Upper lobe of left lung (tissue), 6 donors: ENCODE measurements at regions not wholly inside any gene's neighbourhood (a gene's known extent, or its start where the extent isn't known, plus 50 kb on each side); places are given as distances from the start of the nearest gene placed in this dataset.

ENCODE experiments used
- ATAC-seq, 2 donors: fragments of 200-7000 bp; cut with Tn5 transposase; one replicate each; pipeline ENCODE4 v1.9.1; 2022; ENCODE audit warnings: mild to moderate bottlenecking in 2 of 2, moderate library complexity in 2 of 2; ENCODE audit not compliant: low FRiP score in 2 of 2
- DNase-seq, 2 donors: peaks; one replicate each; pipeline ENCODE4 v3.0.0-alpha.2; 2019 to 2020
- H3K27ac ChIP-seq, 4 donors: fragments of 200-600 bp; sonication (generic); one replicate each; pipeline ENCODE4 v1.5.1; 2016 to 2019
- H3K27me3 ChIP-seq, 4 donors: fragments of 200-600 bp; sonication (generic); one replicate each; pipeline ENCODE4 v1.5.1; 2017 to 2019
- H3K36me3 ChIP-seq, 4 donors: fragments of 200-600 bp; sonication (generic); one replicate each; pipeline ENCODE4 v1.5.1; 2016 to 2019
- H3K4me1 ChIP-seq, 4 donors: fragments of 200-600 bp; sonication (generic); one replicate each; pipeline ENCODE4 v1.5.1; 2018 to 2019
- H3K4me3 ChIP-seq, 4 donors: fragments of 200-600 bp; sonication (generic); one replicate each; pipeline ENCODE4 v1.5.1; 2017 to 2019; ENCODE audit warnings: mild to moderate bottlenecking in 2 of 4, moderate library complexity in 1 of 4
- H3K9me3 ChIP-seq, 4 donors: fragments of 200-600 bp; sonication (generic); one replicate each; pipeline ENCODE4 v1.5.1; 2018 to 2019
- EP300 ChIP-seq, 4 donors: sonication (generic); formaldehyde crosslinking; IDR thresholded peaks; one replicate each; pipeline ENCODE4 v1.5.1; 2017; ENCODE audit warnings: antibody characterized with exemption in 4 of 4, control low read depth in 2 of 4
- POLR2A ChIP-seq, 4 donors: fragments of 450-650 bp; IDR thresholded peaks; one replicate each; pipeline ENCODE4 v1.5.1; 2016 to 2017; ENCODE audit warnings: antibody characterized with exemption in 4 of 4, mild to moderate bottlenecking in 2 of 4
- POLR2AphosphoS5 ChIP-seq, 2 donors: sonication (generic); formaldehyde crosslinking; IDR thresholded peaks; one replicate each; pipeline ENCODE4 v1.5.1; 2017; ENCODE audit warnings: antibody characterized with exemption in 2 of 2
- WGBS, 2 donors: methylation state at CpG; one replicate each; pipeline ENCODE4 v1.1.5; 2017 to 2018; 5-methylcytosine and 5-hydroxymethylcytosine counted together
- TF ChIP-seq, protein P1 (sequence below), 6 experiments: fragments of 450-650 bp in 4 of 6; fragments of 200-600 bp in 2 of 6; sonication (generic) in 2 of 6; IDR thresholded peaks; one replicate each; pipeline ENCODE4 v1.5.1; 2016 to 2019; ENCODE audit warnings: antibody characterized with exemption in 6 of 6
- donor health status: DM: no; HTN: no; CAD: no; lungs with moderate emphysema.
- donor health status: DM: no; HTN: yes; CAD: no; lungs with severe emphysema.

DNA sequence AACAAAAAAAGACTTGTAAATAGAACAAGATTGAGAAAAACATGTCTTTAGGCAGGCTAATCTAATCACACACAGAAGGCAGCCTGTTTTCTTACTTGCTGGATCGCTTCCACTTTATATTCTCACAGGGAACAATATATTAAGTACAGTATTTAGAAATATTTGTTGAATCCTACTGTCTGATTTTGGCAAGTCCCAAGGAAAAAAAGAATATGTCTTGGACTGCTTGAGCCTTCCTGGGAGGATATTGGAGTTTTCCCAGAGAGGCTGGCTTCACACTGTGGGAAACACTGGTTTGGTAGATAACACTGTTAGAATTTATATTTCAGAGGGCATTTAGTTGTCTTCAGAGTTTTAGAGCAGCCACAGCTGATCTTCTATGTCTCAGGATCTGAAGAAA lies 229.7 kb downstream of the PRL start:
- Histone ChIP-seq H3K36me3 (no peaks in the 10 kb centered on the region), H3K4me3 (no peak overlapping the region), H3K27me3 (no peaks in the 10 kb centered on the region), H3K27ac (no peak overlapping the region), H3K9me3 (no peaks in the 10 kb centered on the region), H3K4me1 (peaks cover 3 to 15% (median 14%) of the 10 kb centered on the region in 4 donors)
- DNase-seq (no peak), ATAC-seq (peak in 1 of 2 donors; percentile 42)
- TF ChIP-seq POLR2A (IDR thresholded peaks at IDR 0.05), result no peak
- 60 to 62% methylated on average over 1 of the region's 1 CpG for WGBS, 2 donors

DNA sequence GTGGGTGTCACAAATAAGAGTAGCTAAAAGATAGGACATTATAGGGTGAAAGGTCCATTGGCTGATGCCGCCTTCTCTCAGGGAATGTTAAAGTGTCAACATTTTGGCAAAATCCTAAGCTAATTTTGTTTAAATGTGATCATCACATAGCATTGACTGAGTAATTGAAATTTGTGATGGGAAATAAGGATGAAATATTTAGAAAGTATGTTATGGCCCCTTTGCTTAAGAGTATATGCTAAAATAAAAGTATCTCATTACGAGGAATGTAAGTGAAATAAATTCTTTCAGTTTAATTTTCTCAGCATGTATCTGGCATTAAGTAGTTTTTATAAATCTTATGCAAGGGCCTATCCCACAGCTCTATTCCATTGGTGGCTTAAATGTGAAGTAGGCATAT lies 229.2 kb downstream of the PRL start:
- ATAC-seq, result no peak
- DNase-seq, result no peak
- no peak overlapping the region for H3K27ac ChIP-seq
- TF ChIP-seq, protein P1, sequence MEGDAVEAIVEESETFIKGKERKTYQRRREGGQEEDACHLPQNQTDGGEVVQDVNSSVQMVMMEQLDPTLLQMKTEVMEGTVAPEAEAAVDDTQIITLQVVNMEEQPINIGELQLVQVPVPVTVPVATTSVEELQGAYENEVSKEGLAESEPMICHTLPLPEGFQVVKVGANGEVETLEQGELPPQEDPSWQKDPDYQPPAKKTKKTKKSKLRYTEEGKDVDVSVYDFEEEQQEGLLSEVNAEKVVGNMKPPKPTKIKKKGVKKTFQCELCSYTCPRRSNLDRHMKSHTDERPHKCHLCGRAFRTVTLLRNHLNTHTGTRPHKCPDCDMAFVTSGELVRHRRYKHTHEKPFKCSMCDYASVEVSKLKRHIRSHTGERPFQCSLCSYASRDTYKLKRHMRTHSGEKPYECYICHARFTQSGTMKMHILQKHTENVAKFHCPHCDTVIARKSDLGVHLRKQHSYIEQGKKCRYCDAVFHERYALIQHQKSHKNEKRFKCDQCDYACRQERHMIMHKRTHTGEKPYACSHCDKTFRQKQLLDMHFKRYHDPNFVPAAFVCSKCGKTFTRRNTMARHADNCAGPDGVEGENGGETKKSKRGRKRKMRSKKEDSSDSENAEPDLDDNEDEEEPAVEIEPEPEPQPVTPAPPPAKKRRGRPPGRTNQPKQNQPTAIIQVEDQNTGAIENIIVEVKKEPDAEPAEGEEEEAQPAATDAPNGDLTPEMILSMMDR (IDR thresholded peaks at IDR 0.05), result no peak
- TF ChIP-seq EP300 (IDR thresholded peaks at IDR 0.05) (no peak), POLR2A (IDR thresholded peaks at IDR 0.05) (no peak), POLR2AphosphoS5 (IDR thresholded peaks at IDR 0.05) (no peak)
- WGBS, 2 donors, result 92 to 93% methylated on average over 2 of the region's 2 CpGs
- H3K4me1 ChIP-seq, result peaks cover 4 to 18% (median 14%) of the 10 kb centered on the region in 4 donors
- no peaks in the 10 kb centered on the region for H3K36me3 ChIP-seq
- no peaks in the 10 kb centered on the region for H3K9me3 ChIP-seq
- no peaks in the 10 kb centered on the region for H3K27me3 ChIP-seq
- H3K4me3 ChIP-seq, result no peak overlapping the region

DNA sequence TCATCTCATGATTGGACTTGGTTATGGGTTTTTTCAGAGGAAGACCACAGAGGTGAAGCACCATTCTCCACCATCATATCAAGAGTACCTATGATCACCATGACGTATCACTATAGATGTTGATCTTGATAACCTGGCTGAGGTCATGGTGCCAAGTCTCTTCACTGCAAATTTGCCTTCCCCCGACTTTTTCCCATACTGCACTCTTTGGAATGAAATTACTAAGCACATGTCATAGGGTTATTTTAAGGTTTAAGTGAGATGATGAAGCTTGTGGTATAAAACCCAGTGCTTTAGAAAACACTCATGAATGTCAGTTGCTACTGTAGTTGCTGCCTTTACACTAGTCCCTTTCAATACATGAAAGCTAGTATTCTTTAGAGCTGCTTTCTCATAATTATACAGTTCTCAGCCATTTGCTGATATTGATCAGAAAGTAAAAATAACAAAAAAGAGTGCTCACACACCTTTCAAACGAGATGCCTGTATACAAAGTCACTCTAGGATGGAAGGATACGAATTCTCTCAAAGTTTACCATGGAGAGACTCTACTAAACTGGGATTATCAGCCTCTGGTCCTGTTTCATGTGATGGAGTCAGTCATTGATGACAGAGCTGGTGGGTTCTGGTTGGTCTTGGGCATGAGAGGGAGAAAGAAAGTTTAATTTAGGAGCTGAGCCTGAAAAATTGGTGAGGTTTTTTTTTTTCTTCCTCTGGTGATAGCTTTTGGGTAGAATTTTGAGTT lies 228.1 kb downstream of the PRL start:
- no peak overlapping the region for H3K27ac ChIP-seq
- ATAC-seq (no peak), DNase-seq (no peak)
- H3K4me3 ChIP-seq, result no peak overlapping the region
- H3K4me1 ChIP-seq, result peaks cover 4 to 18% (median 13%) of the 10 kb centered on the region in 4 donors
- H3K27me3 ChIP-seq, result no peaks in the 10 kb centered on the region
- no peak for TF ChIP-seq EP300 (IDR thresholded peaks at IDR 0.05)
- TF ChIP-seq POLR2A (IDR thresholded peaks at IDR 0.05), result no peak
- TF ChIP-seq, protein P1 (IDR thresholded peaks at IDR 0.05), result no peak
- TF ChIP-seq POLR2AphosphoS5 (IDR thresholded peaks at IDR 0.05), result no peak
- no peaks in the 10 kb centered on the region for H3K36me3 ChIP-seq
- H3K9me3 ChIP-seq, result no peaks in the 10 kb centered on the region
- WGBS, 2 donors, result 83 to 85% methylated on average over 4 of the region's 4 CpGs

DNA sequence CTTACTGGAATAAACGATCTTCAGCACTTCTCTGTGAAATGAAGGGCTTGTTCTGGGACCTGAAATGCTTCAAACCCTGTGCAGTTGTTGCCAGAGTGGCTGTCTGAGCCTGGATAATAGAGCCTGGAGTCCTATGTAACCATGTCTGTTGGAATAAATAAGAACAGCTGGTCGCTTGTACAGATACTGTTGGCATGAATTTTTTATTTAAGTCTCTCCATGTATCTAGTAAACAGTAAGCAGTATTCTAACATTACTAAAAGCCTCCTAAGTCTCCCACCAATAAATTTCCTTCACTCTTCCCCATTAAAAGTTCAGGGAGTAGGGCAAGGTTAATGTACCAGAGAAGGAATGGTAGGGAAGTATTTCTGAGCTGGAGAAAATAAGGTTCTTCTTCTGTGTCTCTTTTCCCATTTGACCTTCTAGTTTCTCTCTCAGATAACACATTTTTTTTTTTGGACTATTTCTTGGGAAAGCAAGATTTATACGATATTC lies 227.5 kb downstream of the PRL start:
- Histone ChIP-seq H3K9me3 (no peaks in the 10 kb centered on the region), H3K4me1 (peaks cover 4 to 19% (median 13%) of the 10 kb centered on the region in 4 donors), H3K36me3 (no peaks in the 10 kb centered on the region), H3K27ac (no peak overlapping the region), H3K27me3 (no peaks in the 10 kb centered on the region), H3K4me3 (no peak overlapping the region)
- TF ChIP-seq, protein P1 (IDR thresholded peaks at IDR 0.05), result no peak
- TF ChIP-seq POLR2A (IDR thresholded peaks at IDR 0.05) (no peak), POLR2AphosphoS5 (IDR thresholded peaks at IDR 0.05) (no peak), EP300 (IDR thresholded peaks at IDR 0.05) (no peak)
- no peak for ATAC-seq
- 77% methylated on average over 3 of the region's 3 CpGs for WGBS, 2 donors
- no peak for DNase-seq

DNA sequence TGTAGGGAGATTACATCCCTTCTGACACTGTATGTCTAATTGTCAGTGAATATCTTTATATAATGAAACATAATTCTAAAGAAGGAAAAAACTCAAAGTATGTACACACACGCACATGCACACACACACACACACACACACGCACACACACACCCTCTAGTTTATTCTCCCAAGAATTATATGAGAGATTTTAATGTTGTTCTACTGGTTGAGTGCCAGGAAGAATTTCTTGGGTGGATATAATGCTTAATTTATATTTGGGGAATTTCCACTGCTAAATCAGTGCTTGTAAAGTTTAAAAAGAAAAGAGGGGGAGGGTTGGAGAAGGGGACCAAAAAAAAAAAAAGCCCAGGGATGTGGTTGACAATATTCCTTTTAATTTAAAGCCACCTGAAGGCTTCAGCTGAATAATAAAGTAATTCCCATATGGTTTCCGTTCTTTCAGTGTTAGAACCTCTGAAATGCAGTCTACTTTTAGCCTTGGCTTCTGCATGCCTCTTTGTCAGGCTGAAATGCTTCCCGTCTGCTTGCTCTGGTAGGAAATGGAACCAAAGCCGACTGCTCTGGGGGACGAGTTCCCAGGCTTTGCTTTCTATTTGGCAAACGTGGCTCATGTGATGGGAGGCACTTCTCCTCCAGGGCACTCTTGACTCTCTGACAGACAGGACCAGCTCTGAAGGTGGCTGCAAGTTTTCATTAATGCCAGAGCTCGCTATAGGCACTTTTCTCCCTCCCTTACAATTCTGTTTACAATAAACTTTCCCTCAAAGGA lies 225.4 kb downstream of the PRL start:
- WGBS, 2 donors, result 26 to 31% methylated on average over 8 of the region's 8 CpGs
- peak overlapping the region; percentile 16 to 76 (median 49) for H3K27ac ChIP-seq
- H3K9me3 ChIP-seq, result no peaks in the 10 kb centered on the region
- H3K4me1 ChIP-seq, result peaks cover 4 to 19% (median 13%) of the 10 kb centered on the region in 4 donors
- TF ChIP-seq POLR2AphosphoS5 (IDR thresholded peaks at IDR 0.05), result peak in 1 of 2 donors; percentile 28
- TF ChIP-seq, protein P1 (IDR thresholded peaks at IDR 0.05), result no peak
- ATAC-seq (peak in 1 of 2 donors; percentile 65), DNase-seq (peak in 1 of 2 donors; percentile 48)
- H3K36me3 ChIP-seq, result no peaks in the 10 kb centered on the region
- H3K27me3 ChIP-seq, result no peaks in the 10 kb centered on the region
- peak overlapping the region in 2 of 4 donors; percentile 0 to 7 for H3K4me3 ChIP-seq
